Lower leg skin (tissue), 3 donors: ENCODE measurements at regions not wholly inside any gene's neighbourhood (a gene's known extent, or its start where the extent isn't known, plus 50 kb on each side); places are given as distances from the start of the nearest gene placed in this dataset.

Source experiments
- POLR2A ChIP-seq, 2 donors: fragments of 450-650 bp; IDR thresholded peaks; one replicate each; pipeline ENCODE4 v1.6.1; 2016 to 2017; ENCODE audit warnings: antibody characterized with exemption in 2 of 2, mild to moderate bottlenecking in 1 of 2, moderate library complexity in 1 of 2
- TF ChIP-seq, protein P1 (sequence below), 3 donors: fragments of 450-650 bp; IDR thresholded peaks; one replicate each; pipeline ENCODE4 v1.5.1; 2016; ENCODE audit warnings: antibody characterized with exemption in 3 of 3, mild to moderate bottlenecking in 3 of 3, moderate library complexity in 2 of 3

GRCh38 chr17:12410717-12411116, 255.0 kb upstream of the MYOCD start:
- TF ChIP-seq, protein P1, sequence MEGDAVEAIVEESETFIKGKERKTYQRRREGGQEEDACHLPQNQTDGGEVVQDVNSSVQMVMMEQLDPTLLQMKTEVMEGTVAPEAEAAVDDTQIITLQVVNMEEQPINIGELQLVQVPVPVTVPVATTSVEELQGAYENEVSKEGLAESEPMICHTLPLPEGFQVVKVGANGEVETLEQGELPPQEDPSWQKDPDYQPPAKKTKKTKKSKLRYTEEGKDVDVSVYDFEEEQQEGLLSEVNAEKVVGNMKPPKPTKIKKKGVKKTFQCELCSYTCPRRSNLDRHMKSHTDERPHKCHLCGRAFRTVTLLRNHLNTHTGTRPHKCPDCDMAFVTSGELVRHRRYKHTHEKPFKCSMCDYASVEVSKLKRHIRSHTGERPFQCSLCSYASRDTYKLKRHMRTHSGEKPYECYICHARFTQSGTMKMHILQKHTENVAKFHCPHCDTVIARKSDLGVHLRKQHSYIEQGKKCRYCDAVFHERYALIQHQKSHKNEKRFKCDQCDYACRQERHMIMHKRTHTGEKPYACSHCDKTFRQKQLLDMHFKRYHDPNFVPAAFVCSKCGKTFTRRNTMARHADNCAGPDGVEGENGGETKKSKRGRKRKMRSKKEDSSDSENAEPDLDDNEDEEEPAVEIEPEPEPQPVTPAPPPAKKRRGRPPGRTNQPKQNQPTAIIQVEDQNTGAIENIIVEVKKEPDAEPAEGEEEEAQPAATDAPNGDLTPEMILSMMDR (IDR thresholded peaks at IDR 0.05): no peak
- TF ChIP-seq POLR2A (IDR thresholded peaks at IDR 0.05): no peak
